Stimulated activated CD8-positive, alpha-beta memory T cell treated with anti-CD3 and anti-CD28 coated beads, Interleukin-7, amount 100 ng/mL, for 24 hours (primary cell): ENCODE measurements at regions not wholly inside any gene's neighbourhood (a gene's known extent, or its start where the extent isn't known, plus 50 kb on each side); places are given as distances from the start of the nearest gene placed in this dataset.

ENCODE experiments used
- DNase-seq: peaks from one replicate; pipeline ENCODE4 v3.0.0-alpha.2; 2020; ENCODE audit warnings: low read depth

DNA sequence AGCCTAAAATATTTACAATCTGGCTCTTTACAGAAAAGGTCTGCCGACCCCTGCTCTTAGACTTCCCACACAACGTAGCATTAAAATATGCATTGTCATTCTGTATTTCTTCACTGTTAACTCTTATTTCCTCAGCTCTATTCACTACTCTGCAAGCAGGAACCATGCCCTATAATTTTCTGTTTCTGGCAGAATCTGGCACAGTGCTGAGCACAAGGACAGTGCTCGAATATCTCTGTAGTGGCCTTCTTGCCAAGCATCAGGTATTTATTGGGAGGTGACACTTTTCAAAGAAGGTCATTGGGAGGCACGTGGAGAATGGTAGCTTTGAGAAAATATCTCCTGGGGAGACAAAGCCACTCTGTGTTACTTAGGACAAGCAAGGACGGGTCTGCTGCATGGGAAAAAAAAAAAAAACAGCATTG, 77.9 kb downstream of the PSMG1 start:
- no peak for DNase-seq

DNA sequence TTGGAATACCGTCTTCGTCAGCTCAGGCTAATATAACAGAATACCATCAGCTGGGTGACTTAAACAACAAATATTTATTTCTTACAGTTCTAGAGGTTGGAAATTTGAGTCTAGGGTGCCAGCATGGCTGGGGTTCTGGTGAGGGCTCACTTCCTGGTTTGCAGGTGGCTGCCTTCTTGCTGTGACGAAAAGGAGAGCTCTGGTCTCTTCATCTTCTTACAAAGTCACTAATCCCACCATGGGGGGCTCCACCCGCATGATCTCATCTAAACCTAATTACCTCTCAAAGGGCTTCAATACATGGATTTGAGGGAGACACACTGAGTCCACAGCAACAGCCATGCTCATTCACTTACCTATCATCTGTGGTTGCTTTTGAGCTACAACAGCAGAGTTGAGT, 78.3 kb downstream of the PSMG1 start:
- no peak for DNase-seq

GRCh38 chr21:39103689-39104088, 79.6 kb downstream of the PSMG1 start:
- no peak for DNase-seq

DNA sequence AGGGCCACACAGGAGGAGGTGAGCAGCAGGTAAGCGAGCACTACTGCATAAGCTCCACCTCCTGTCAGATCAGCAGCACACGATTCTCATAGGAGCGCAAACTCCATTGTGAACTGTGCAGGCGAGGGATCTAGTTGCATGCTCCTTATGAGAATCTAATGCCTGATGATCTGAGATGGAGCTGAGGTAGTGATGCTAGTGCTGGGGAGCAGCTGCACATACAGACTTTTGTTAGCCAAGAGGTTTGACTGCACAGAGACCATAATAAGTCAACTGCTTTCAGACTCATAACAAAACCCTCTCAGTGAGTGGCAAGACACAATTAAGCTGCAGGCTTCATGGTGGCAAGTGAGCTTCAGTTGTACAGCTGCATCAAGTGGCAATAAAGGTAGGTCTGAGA, 83.4 kb downstream of the PSMG1 start:
- DNase-seq = no peak

DNA sequence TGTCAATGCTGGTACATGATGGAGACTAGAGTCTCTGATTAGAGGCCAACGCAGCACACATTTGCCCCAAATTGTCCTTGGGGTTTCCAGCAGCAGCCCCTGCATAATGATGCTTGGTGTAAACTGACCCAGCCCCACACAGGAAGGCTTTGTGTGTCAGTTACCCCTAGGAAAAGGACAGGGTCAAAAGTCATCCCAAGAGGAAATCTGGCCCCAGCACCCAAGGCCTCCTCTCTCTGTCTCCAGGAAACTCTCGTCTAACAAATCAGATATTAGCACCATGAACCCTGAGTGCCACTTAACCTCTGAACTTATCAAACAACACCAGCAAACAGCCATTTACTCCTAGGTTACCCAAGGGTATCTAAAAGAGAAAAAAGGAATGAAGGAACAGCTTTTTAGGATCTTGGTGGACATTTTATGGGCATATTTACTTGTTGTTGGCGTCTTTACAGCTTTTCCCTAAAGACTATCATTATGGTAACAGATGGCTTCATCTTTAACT, 84.5 kb downstream of the PSMG1 start:
- no peak for DNase-seq

DNA sequence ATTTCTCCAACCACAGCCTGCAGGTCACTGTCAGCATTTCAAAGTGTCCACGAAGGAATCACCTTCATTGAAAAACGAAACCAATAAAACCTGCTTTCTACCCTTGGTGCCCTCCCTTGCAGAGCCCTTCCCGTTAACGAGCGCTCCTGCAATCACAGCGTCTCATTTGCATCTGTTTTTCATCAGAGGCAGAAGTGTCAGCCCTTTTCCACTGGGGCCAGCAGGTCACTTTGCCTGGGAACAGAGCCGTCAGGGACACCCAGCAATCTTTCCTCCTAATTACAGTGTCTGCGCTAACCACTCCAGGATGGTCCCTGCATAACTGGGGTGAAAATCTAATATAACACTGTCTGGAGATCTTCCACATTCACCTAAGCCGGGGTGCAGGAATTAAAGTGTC, 85.3 kb downstream of the PSMG1 start:
- no peak for DNase-seq

DNA sequence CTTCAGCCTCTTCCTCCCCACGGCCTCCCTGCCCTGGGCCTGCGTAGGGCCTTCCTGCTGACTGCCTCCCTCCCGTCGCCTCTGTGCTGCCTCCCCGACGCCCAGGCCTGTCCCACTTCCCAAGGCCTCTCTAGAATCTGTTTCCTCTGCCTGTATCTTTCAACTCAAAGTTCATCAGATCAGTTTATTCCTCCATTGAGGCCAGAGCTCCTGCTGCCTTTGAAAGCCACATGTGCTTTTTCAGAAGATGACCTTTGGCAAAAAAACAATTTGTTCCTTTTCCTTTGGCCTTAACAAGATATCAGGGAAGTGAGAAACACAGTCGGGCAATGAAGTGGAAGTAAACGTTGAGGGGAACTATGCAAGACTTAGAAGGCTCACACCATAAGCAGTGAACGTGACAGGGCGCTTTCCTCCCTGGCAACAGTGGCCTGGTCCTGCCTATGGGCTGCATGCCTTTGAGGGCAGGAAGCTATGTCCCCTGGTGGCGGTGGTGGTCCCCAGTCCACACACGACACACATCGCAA, 85.9 kb downstream of the PSMG1 start:
- DNase-seq = no peak

- no peak for DNase-seq
Observed at GRCh38 chr21:39096754-39097153, 86.5 kb downstream of the PSMG1 start.

DNA sequence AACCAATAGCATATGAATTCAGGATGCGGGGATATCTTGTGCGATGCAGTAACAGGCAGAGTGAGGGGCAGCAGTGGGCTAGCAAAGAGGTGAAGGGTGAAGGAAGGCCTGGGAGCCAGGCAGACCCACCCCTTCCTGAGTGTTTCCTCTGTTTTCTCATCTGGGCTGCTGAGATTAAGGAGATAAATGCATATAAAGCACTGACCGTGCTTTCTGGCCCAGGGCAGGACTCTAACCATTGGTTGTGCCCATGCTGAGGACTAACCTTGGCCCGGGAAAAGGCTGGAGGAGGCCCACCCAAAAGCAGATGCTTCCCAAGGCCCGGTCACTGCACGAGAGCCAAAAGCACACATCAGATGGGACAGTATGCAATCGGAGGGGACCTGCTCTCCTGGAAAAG, 87.6 kb downstream of the PSMG1 start:
- no peak for DNase-seq

DNA sequence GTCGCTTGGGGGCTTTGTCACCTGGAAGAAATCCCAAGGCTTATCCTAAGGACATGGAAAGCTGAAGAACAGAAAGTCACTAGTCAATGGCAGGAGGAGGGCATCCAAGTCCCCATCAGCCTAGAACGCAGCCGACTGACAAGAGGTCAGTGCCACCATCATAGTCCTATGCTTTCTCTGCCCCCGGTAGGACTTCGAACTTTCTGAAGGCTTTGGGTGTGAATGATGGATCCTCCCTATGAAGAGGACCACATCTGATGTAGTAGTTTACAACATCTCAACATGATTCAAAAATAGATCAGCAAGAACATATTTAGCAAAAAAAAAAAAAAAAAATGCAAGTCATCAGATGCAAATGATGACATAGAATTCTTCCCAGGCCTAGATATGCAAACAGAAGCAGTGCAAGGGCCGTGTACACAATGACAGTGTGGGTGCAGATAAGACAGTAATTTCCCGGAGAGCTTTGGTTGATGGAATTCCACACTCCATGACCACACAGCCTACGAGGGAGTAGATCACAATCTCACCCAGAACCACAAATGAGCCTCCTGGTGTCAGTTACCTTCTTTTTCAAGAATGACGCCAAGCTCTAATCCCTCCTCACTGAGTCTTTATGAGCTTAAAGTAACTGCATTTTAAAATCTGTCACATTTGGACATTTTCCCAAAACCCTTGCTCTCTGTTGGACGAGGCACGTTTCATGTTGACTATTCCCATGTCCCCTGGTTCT, 88.2 kb downstream of the PSMG1 start:
- DNase-seq = no peak

GRCh38 chr21:39094087-39094780, 89.0 kb downstream of the PSMG1 start:
- DNase-seq = no peak

DNA sequence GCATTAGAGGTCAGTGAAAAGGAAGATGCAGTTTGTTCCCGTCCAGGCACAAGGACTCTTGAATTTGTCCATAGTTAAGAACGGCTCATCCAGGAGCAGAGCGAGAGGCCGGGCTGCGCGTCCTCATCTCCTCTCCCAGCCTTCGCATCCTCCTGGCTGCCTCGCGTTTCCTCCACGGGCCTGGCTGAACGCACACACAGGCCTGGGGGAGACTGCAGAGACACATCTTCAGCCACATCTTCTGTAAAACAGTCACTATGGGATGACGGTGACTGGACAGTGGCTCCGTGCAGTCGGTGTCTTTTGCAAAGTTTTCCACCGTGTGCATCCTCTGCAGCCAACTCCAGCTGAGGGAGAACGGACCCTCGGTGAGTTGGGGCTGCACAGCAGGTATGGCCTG, 89.7 kb downstream of the PSMG1 start:
- no peak for DNase-seq

DNA sequence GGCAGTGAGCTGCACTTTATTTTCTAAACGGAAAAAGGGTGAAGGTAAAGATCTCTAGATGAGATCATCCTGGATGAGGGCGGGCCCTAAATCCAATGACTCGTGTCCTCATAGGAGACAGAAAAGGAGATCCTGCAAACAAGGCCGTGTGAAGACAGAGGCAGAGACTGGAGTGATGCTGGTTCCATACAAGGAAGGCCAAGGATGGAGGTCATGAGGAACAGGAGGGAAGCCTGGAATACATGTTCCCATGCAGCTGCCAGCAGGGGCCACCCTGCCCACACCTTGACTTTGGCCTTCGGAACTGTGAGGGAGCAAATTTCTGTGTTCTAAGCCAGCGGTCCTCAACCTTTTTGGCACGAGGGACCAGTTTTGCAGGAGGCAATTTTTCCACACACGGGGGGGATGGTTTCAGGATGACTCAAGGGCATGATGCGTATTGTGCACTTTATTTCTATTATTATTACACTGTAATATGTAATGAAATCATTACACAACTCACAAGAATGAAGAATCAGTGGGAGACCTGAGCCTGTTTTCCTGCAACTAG, 94.3 kb downstream of the PSMG1 start:
- no peak for DNase-seq

DNA sequence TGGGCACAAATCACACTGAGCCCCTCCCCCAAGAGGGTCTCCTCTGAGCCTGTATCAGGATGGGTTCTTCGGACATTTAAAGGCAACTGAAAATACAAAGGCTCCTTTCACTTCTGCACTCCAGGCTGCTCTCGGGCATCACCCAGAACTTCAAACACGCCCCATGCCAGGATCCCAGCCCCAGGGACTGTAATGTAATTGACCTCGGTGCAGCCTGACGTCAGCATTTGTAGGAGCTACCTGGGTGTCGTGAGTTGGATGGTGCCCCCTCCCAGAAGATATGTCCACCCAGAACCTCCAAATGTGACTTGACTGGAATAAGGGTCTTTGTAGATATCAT, 95.2 kb downstream of the PSMG1 start:
- DNase-seq = no peak

- DNase-seq = no peak
Observed at GRCh38 chr21:39087238-39088030, 95.8 kb downstream of the PSMG1 start.

DNA sequence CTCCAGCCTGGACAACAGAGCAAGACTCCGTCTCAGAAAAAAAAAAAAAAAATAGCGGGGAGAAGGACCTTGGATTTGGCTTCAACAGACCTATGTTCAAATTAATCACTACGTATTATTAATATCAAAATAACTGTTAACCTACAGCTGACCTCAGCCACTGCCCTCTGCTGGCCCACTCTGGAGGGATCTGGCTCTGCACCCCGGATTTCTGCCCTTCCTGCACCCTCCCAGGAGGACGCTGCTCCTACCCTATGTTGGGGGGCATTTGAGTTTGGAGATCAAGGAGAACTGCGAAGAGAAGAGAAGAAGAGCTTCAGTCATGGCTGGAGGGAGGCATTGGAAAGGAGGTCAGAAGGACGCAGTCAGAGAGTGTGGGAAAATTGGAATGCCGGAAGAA, 96.7 kb downstream of the PSMG1 start:
- no peak for DNase-seq

DNA sequence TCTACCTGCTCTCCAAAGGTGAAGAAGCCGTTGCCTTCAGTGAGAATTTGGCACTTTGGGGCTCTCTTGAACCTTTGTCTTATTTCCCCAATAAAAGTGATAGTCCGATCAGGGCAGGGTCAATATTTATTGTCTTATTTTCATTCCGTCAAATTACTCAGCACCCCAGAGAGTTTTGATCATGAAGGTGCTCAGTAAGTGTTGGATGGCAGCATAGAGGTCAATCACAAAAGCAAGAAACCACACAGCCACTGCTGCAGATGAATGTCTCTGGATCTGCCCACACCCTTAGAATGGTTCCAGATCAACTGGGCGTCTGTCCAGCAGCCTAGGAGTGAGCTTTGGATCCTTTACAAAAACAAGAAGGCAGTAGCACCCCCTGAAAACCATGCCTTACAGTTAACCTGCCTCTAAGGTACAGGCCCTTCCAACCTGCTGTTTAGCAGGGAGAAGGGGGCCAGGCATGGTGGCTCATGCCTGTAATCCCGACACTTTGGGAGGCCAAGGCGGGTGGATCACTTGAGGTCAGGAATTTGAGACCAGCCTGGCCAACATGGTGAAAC, 97.3 kb downstream of the PSMG1 start:
- no peak for DNase-seq

- no peak for DNase-seq
Observed at GRCh38 chr21:39084979-39085729, 98.1 kb downstream of the PSMG1 start.

- no peak for DNase-seq
Observed at GRCh38 chr21:39084073-39084472, 99.2 kb downstream of the PSMG1 start.

GRCh38 chr21:39083377-39084008, 99.8 kb downstream of the PSMG1 start:
- no peak for DNase-seq
